DMS53 treated with DMSO at 0.1 percent for 48 hours (cell line): ENCODE measurements at regions not wholly inside any gene's neighbourhood (a gene's known extent, or its start where the extent isn't known, plus 50 kb on each side); places are given as distances from the start of the nearest gene placed in this dataset.

Source experiments
- DNase-seq: peaks from one replicate; lab custom pipeline; 2025; ENCODE audit not compliant: unreplicated experiment; lab: John Stamatoyannopoulos, UW

DNA sequence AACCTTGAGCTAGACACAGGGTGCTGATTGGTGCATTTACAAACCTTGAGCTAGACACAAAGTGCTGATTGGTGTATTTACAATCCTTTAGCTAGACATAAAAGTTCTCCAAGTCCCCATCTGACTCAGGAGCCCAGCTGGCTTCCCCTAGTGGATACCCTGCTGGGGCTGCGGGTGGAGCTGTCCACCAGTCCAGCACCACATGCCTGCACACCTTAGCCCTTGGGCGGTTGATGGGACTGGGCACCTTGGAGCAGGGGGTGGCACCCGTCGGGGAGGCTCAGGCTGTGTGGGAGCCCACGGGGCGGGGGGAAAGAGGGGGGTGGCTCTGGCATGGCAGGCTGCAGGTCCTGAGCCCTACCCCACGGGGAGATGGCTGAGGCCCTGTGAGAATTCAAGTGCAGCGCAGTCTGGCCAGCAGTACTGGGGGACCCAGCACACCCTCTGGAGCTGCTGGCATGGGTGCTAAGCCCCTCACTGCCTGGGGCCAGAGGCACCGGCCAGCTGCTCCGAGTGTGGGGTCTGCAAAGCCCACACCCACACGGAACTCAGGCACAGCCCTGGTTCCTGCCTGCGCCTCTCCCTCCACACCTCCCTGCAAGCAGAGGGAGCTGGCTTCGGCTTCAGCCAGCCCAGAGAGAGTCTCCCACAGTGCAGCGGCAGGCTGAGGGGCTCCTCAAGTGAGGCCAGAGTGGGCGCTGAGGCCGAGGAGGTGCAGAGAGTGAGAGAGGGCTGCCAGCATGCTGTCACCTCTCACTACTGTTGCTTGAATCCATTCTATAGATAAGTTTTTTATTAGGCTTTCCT lies 369.8 kb upstream of the SMIM30 start:
- DNase-seq = no peak

DNA sequence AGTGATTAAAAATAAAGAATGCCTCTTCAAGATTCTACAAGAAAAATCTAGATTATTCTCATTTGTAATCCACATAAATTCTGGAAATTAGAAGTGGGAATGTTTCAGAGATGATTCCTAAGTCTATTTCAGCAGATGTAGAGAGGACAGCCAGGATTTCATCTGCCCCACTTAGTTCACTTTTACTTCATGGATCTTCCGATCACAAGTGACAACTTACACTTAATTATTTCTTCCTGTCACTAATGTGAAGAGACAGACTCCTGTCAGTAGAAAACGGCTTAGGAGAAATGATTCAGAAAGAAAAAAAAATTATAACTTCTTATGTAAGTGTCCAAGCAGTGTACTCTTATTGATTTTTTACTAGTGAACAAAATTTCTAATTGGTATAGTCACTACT lies 368.2 kb upstream of the SMIM30 start:
- no peak for DNase-seq

DNA sequence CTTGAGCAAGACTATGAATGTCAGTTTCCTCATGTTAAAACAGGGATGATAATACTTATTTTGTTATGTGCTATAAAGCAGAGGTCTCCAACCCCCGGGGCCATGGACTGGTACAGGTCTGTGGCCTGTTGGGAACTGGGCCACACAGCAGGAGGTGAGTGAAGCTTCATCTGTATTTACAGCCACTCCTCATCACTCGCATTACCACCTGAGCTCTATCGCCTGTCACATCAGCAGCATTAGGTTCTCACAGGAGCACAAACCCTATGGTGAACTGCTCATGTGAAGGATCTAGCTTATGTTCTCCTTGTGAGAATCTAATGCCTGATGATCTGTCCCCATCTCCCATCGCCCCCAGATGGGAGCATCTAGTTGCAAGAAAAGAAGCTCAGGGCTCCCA lies 365.3 kb upstream of the SMIM30 start:
- no peak for DNase-seq

DNA sequence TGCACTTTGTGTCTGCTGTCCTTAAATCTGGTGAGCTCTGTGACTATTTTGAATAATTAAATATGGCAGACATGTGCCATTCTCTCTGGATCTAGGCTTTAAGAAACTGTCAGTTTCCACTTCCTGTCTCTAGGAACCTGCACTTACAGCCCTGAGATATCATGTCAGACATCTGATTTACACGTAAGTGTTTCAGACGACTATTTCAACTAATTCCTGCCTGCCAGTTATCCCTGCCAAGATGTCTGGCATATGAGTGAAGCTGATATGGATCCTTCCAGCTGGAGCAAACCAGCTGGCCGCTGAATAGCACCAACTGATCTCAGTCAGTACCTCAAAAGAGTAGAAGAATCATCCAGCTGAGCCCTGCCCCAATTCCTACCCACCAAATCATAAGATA lies 362.2 kb upstream of the SMIM30 start:
- no peak for DNase-seq

DNA sequence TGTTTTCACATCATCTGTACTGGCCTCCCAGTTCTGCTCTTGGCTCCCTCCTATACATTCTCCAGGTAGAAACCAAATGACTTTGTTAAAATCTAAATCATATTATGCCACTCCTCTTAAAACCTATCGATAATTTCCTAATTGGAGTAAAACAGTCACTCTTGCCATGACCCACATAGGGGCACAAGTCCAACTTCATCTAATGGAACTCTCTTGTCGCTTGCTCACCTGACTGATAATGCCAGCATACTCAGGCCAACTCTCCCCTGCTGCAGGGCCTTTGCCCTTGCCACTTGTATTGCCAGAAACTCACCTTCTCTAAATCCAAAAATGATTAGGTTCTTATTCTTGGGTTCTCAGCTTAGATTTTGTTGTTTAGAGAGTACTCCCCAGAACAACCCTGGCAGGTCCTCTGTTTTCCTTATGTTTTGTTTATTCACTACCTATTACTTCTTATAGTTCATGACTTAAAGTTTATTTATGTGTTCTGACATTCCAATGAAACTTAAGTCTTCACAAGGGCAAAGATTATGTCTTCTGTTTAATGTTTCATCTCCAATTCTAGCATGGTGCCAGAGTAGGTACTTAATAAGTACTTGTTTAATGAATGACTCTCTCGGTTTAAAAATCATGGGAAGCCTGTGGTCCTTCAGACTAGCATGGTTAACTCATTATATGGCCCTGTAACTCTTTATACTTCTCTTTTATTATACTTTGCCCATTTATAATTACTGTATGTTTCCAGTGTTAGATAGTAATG lies 345.9 kb upstream of the SMIM30 start:
- DNase-seq = no peak

DNA sequence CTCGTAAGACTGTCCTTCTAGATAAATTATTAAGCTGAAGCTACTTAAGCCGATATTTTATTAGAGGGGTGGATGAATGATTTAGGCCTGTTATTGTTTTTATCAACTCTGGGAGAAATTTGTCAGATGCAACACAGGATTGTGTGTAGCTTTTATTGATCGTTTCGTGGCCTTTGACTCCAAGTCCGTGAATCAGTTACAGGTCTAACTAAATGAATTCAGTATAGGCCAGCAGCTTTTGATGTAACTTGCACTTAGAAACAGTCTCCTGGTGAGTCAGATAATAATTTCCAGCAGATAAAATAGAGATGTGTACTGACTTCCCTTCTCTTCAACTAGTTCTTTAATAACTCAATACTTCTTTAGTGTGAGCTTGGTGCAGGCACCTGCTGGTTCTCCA lies 341.7 kb upstream of the SMIM30 start:
- no peak for DNase-seq

DNA sequence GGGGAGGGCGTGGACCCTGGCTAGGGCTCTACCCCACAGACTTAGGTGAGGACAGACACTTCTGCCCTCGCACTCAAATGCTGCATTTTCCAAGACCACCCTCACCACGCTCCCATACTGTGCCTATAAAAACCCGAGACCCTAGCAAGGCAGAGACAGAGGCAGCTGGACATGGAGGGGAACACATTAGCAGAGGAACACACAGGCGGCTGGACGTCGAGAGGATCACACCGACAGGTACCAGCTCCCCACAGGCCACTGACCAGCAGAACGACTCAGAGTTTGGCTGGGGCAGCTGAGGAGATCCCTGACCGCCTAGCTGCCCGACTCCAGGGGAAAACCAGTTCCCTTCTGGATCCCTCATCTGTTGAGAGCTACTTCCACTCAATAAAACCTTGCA lies 338.2 kb upstream of the SMIM30 start:
- DNase-seq = no peak

DNA sequence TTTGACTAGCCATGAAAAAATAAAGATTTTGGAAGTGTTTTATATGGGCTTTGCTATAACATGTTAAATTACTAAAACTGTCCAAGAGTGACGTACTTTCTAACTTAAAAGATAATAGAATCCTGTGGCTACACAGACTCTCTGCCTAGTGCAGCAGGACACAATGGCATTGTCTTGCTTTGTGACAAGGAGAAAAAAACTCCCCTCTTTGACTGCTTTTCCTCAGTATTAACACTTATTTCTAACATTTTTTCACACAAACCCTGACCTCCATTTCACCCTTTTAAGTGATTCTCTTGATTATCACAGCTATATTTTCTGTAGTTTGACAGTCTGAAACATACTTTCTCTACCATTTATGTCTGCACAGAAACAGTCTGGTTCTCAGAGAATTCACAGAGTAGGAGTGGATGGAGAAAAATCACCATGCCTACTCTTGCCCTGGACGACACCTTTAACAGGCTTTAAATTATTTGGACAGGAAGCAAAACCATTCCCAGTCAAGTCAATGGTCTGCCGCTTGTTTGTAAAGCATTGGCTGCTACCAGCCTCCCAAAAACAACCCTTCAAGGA lies 336.3 kb upstream of the SMIM30 start:
- DNase-seq = no peak

DNA sequence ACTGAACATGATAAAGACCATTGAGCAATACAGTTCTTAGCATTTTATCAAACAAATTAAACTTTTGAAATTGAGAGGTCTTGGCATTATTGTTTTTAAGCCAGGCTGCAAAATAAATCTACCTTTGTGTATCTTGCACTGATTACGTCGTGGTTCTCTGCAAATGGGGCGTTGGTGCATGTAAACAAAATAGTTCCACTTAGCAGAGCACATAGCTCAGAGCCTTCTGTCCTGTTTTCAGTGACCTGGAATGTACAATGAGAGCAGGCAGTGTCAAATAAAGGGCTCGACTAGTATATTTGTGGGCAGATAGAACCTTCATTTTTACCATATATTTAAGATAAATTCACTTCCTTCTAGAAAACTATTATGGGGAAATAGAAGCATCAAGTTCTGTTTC lies 333.9 kb upstream of the SMIM30 start:
- DNase-seq = no peak

DNA sequence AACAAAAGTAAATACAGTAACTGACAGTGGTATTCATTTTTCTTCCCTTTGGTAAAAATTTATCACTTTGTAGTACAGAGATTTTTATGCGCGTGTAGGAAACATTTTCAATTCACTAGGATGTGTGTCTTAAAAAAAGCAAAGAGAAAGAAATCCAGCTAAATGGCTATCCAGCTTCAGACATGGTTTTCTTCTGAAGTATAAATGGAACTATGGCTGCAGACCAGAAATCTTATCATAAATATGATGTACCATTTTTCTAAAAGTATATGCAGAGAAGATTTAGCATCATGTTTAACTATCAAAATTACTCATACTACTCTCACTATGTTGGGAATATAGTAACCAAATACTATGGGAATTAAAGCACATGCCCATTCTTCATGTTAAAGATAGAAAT lies 328.4 kb upstream of the SMIM30 start:
- DNase-seq = no peak

DNA sequence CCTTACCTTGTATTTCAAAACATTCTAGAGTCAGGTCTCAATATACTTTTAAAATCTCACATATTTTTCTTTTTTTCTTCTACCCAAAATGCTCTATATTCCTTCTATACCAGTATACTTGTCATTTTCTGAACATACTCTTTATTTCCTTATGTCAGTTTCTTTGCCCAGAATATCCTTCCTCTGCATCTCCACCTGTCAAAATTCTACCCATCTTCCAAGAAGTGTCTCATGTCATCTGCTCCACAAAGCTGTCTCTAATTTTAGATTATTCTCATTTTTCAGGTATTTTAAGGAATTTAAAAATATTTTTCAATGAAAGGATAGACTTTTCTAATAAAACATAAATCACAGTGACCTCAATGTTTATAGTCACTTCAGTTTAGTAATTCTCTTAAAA lies 328.0 kb upstream of the SMIM30 start:
- no peak for DNase-seq

DNA sequence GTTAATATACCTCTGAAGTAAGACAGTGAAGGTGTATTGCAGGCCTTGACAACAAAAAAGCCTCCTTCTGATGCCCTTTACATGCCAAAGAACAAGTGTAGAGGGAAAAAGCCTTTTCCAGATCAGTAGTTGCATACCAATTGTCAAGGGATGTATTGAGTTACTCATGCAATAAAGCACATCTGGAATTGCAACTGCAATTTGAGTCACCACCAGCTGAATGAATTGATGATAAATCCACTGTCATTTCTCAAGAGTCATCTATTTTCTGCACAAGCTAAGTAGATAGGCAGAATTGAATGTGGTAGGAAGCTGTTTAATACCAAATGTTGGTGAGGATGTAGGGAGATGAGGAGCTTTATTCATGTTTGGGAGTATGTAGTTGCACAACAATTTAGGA lies 325.9 kb upstream of the SMIM30 start:
- no peak for DNase-seq

DNA sequence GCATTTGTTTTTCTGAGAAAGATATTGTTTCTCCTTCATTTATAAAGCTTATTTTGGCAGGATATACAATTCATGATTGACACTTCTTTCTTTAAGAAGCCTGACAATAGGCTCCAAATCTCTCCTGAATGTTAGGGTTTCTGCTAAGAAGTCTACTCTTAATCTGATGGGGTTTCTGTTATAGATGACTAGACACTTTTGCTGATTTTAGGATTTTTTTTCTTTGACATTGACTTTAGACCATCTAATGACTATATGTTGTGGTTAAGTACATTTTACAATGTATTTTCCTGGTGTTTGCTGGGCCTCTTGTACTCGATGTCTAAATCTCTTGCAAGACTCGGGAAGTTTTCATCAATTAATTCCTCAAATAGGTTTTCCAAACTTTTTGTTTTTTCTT lies 321.8 kb upstream of the SMIM30 start:
- DNase-seq = no peak

DNA sequence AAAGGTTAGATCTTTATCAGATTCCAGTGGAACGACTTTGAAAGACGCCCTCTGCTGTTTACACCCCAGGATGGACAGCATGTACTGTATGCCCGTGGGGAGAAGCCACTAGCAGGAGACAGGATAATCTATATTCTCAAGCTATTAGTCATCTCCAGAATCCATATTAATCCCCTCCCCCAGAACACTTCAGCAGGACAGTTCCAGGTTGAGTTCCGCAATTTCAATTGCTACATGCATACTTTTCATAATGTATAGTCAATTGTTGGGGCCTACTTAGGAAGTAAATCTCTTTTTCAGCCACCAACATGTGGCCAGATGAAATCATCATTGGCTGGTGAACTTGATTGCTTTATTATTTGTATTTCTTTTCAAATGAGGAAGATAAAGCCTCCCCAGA lies 313.1 kb upstream of the SMIM30 start:
- no peak for DNase-seq

DNA sequence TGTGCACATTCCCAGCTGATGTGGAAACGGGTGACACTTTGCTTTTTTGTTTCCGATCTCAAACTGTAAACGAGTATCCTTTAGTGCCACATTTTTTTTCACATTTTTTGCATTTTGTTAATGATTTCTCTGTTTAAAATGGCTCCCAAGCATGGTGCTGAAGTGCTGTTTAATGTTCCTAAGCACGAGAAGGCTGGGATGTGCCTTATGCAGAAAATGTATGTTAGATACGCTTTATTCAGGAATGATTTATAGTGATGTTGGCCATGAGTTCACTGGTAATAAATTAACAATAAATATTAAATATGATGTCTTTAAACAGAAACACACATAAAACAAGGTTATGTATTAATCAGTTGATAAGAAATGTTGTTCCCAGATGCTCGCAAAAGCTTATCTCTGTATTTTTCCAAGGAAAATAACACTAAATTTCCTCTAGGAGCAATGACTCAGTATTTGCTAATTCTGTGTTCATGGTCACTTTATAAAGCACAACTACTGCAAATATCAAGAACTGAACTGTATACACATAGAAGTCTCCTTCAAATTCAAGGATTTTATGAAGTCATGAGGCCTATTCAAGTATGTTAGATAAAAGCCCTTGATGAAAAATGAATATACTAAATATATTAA lies 305.9 kb upstream of the SMIM30 start:
- DNase-seq = no peak

DNA sequence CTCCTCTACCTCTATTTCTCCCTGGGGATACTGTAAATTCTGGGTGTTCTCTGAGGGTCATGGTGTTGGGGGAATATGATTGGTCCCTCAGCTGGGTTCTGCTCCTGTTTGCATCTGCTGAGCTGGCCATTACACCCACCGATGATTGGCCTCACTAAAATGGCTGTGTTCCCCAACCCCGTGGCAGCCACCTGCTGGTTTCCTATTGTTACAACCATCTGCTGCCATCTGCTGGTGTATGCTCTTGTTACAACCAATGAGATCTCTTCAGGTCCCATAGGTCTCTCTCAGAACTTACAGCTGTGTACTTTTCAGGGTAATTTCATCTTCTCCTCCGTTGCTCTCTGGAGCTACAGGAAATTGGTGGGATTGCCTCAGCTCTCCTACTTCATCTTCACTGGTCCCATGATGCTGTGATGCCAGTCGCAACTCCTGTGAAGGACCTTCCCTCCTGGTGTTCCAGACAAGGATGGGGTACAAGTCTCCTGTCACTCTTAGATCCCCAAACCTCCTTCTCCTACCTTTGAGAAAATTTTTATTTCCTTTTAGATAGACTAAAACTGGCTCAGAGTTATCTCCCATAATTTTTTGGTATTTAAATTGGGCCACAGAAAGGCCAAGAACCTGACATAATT lies 303.5 kb upstream of the SMIM30 start:
- peak; percentile 92 for DNase-seq

DNA sequence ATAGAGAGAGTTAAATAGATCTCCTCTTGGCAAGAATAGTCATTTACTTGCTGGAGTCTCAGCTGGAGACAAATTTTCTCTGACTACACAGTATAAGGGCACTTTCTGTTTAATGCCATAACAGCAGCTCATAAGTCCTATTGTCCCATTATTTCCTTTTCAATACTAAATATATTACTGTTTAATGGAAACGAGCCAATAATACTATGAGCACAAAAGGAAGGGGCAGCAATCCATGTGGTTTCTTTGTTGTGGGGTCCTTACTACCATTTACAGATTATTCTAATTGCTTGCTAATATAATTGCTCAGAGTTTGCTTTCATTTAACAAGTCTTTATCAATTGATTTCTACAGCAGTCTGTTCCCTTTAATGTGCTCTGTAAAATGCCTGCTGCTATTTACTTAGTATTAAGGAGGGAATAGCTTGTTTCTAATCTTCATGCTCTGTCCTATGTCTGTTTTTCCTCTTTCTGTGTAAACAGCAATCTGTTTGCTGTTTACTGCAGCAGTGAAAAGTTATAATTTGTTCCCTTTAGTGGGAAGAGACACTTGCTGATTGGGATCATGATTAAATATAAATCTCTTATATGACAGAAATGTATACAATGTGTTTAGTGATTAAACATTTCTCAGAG lies 296.2 kb upstream of the SMIM30 start:
- DNase-seq = no peak

DNA sequence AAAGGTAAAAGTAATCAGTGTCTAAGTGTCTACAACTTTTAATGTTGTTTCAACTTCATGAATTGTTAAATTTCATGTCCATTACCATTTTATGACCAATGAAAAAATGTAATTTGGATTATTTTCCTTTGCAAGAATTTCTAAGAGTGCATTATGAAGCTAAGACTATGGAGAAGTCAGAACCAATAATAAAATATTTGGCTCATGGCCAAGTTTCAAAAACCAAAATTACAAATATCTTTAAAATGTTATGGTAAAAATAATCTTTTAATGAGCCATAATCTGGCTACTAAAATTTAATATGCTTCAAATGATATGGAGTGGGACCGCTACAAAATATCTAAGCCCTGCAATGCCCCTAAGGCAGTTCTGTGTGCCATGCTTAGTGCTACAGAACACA lies 294.1 kb upstream of the SMIM30 start:
- DNase-seq = no peak

DNA sequence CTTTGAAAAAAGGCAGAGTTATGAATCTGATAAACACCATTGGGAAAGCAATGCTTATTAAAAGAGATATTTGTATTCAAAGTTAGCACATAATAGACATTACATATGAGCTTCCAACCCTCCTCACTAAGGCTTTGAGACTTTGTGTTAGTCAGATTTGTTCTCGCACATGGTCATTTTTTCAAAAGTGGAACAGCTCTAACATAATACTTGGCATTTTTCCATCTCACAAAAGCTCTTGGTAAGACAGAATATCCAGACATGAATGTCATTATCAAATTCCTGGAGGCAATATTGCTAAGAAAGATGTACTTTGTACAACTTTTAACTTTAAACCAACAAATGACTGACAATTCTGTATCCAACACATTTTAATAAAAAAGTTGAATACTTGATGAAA lies 292.4 kb upstream of the SMIM30 start:
- no peak for DNase-seq

DNA sequence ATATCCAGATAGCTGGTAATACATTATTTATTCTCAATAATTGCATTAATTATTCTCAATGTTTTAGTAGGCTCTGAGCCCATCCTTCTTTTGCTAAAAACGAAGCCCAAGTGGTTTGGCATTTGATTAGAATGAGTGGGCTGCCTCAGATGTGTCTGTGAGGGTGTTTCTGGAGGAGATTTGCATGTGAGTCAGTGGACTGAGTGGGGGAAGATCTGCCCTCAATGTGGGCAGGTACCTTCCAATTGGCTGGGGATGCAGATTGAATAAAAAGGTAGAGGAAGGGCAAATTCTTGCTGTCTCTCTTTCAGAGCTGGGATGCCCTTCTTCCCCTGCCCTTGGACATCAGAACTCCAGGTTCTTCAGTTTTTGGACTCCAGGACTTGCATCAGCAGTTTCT lies 290.6 kb upstream of the SMIM30 start:
- DNase-seq = no peak
